DMS79 (cell line): ENCODE measurements at regions not wholly inside any gene's neighbourhood (a gene's known extent, or its start where the extent isn't known, plus 50 kb on each side); places are given as distances from the start of the nearest gene placed in this dataset.

Experiments used
- DNase-seq: peaks from one replicate; lab custom pipeline; 2025; lab: John Stamatoyannopoulos, UW

GRCh38 chr5:161134083-161134482 is 282.1 kb upstream of the ATP10B start:
- DNase-seq, result no peak

- no peak for DNase-seq
Observed at GRCh38 chr5:161115941-161116340, 263.9 kb upstream of the ATP10B start.

GRCh38 chr5:161112371-161112770 is 260.4 kb upstream of the ATP10B start:
- no peak for DNase-seq

GRCh38 chr5:161105525-161105924 is 253.5 kb upstream of the ATP10B start:
- peak; percentile 1 for DNase-seq

GRCh38 chr5:161098516-161098915 is 246.5 kb upstream of the ATP10B start:
- DNase-seq, result no peak

GRCh38 chr5:161096581-161096980 is 244.6 kb upstream of the ATP10B start:
- DNase-seq, result no peak

- no peak for DNase-seq
Observed at GRCh38 chr5:161095953-161096352, 243.9 kb upstream of the ATP10B start.

- DNase-seq, result no peak
Observed at GRCh38 chr5:161094411-161094810, 242.4 kb upstream of the ATP10B start.

GRCh38 chr5:161093100-161093499 is 241.1 kb upstream of the ATP10B start:
- no peak for DNase-seq

GRCh38 chr5:161089569-161089968 is 237.6 kb upstream of the ATP10B start:
- no peak for DNase-seq

- no peak for DNase-seq
Observed at GRCh38 chr5:161086461-161086860, 234.4 kb upstream of the ATP10B start.

GRCh38 chr5:161085056-161085455 is 233.0 kb upstream of the ATP10B start:
- DNase-seq, result no peak

GRCh38 chr5:161084115-161084514 is 232.1 kb upstream of the ATP10B start:
- no peak for DNase-seq

- DNase-seq, result no peak
Observed at GRCh38 chr5:161078793-161079192, 226.8 kb upstream of the ATP10B start.

GRCh38 chr5:161077936-161078545 is 226.0 kb upstream of the ATP10B start:
- DNase-seq, result no peak

GRCh38 chr5:161077496-161077895 is 225.5 kb upstream of the ATP10B start:
- DNase-seq, result no peak

- DNase-seq, result no peak
Observed at GRCh38 chr5:161064781-161065180, 212.8 kb upstream of the ATP10B start.

- DNase-seq, result no peak
Observed at GRCh38 chr5:161064297-161064696, 212.3 kb upstream of the ATP10B start.

- no peak for DNase-seq
Observed at GRCh38 chr5:161058781-161059180, 206.8 kb upstream of the ATP10B start.

- peak; percentile 87 for DNase-seq
Observed at GRCh38 chr5:161051920-161052500, 200.0 kb upstream of the ATP10B start.

GRCh38 chr5:161047024-161047423 is 195.0 kb upstream of the ATP10B start:
- no peak for DNase-seq

GRCh38 chr5:161042862-161043261 is 190.9 kb upstream of the ATP10B start:
- no peak for DNase-seq

GRCh38 chr5:161042443-161042842 is 190.4 kb upstream of the ATP10B start:
- DNase-seq, result no peak

- no peak for DNase-seq
Observed at GRCh38 chr5:161040818-161041217, 188.8 kb upstream of the ATP10B start.
